ENCODE measurements at regions not wholly inside any gene's neighbourhood (a gene's known extent, or its start where the extent isn't known, plus 50 kb on each side); places are given as distances from the start of the nearest gene placed in this dataset.

DNA sequence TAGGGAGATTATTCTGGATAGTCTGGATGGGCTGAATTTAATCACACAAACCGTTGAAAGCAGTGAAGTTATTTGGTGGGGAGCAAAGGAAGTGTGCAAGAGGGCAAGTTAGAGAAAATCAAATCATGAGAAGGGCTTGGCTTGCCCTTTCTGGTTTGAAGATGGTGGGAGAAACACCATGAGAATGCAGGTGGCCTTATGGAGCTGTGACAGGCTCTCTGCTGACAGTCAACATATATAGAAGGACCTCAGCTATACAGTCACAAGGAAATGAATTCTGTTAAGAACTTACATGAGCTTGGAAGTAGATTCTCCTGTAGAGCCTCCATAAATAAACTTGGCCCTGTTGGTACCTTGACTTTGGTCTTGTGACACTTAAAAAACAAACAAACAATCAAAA lies 72.3 kb downstream of the GMNC start:
- DNase-seq, result no peak

- DNase-seq, result no peak
These were observed 75.6 kb downstream of the GMNC start for GRCh38 chr3:190786898-190787297.

GRCh38 chr3:190785047-190785446 lies 77.4 kb downstream of the GMNC start:
- DNase-seq, result no peak

GRCh38 chr3:190780524-190780923 lies 82.0 kb downstream of the GMNC start:
- no peak for DNase-seq

GRCh38 chr3:190774633-190775032 lies 87.9 kb downstream of the GMNC start:
- DNase-seq, result no peak

DNA sequence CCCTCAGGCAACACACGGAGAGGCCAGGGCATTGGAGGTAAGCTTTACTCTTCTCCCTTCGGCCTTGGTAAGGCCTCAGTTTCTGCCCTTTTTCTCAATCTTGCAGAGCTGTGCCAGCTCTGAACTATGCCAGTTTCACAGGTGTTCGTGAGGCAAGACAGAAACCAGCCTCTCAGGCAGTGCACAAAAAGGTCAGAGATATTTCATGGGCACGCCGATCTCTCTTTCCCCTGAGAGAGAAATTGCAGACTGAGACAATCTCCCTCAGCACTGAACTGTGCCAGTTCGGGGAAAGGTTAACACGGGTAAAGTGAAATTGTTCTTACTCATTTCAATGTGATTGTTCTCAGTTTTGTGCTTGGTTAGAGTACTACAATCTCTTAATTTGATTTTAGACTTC lies 88.5 kb downstream of the GMNC start:
- no peak for DNase-seq

DNA sequence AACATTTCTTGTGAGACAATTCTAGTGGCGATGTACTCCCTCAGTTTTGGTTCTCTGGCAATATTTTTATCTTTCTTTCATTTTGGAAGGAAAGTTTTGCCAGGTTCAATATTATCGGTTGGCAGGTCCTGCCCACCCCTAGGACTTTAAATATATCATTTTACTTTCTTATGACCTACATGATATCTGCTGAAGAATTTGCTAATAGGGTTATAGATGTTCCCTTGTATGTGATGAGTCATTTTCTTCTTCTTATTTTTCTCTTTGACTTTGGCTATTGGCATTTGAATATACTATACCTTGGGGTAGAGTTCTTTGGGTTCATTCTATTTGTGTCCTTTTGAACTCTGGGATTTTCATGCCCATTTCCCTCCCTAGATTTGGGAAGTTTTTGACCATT lies 89.7 kb downstream of the GMNC start:
- no peak for DNase-seq

DNA sequence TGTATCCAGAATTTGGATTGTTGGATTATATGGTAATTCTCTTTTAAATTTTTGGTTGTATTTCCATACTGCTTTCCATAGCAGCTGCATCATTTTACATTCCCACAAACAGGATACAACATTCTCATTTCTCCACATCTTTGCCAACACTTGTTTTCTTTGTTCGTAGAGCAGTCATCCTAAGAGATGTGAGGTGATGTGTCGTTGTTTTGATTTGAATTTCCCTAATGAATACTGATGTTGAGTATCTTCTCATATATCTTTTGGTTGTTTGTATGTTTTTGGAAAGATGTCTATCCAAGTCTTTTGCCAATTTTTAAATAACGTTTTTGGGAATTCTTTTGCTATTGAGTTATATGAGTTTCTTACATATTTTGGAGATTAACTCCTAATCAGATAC lies 93.6 kb downstream of the GMNC start:
- no peak for DNase-seq

DNA sequence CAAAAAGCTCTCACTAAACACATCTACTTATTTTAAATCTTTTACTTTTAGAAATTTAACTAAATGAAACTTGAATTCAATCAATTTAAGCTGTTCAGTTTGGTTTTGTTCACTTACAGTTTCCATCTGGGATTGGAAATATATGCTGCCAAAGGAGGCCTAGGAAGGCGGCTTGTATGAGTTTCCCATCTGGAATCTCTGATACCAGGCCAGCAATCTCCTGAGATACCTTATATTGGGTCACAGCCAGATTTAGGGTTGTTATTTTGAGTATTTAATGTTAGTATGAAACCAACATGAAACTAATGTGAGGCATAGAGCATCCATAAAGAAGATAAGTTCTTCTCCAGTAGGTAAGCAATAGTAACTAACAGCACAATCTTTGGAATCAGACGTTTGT lies 94.6 kb downstream of the GMNC start:
- DNase-seq, result no peak

DNA sequence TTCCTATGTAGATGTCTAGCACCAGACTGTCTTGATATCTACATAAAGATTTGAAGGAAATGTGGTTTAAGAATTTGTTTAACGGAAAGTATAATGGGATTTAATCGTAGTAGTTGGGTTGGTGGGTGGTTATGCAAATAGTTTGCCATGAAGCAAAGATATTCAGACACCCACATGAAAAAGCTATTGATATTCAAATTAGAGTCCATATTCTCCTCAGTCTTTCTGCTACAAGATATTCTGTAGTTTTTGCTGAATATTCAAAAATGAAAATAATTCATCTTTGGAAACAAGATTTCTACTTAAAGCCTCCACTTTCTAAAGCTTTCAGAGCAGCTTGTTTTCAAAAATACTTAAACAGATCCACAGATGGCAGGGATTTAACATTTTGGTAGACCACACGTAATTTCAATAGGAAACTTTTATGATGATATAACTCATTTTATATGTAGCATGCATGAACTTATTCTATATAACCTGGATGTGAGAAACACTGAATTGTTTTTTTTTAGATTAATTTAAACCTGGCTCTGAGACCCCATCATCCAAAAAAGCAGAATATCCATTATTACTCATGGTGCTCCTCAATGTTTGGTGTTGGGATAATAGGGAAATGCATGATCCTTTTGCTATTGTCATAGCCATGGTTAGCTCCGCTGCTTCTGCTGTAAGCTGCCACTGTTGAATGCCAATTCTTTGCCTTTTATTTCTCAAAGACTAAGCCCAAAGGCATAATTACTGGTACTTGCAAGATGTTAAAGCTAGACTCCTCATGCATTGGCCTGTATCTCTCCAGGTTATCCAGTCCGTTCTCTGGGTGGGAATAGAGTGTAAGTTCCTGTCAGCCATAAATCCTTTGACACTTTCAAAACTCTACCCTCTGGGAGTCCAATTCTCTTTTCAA lies 98.0 kb downstream of the GMNC start:
- DNase-seq, result no peak

DNA sequence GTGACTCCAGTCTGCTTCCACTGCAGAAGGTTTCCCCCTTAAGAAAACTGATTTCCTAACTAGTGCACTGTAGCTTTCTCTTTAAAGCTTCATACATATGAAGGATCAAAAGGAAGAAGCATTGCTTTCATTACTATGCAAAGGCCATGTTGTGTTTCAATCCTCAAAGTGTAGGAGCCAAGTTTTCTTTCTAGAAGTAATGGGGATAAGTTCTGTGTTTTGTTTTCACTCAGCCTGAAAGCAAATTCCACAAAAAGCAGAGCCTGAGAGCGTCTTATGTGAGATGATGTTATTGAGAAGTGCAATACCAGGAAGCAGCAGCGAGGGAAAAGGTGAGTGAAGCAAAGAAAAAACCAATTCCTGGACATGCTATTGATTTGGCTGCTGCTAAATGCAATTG lies 99.7 kb downstream of the GMNC start:
- no peak for DNase-seq

DNA sequence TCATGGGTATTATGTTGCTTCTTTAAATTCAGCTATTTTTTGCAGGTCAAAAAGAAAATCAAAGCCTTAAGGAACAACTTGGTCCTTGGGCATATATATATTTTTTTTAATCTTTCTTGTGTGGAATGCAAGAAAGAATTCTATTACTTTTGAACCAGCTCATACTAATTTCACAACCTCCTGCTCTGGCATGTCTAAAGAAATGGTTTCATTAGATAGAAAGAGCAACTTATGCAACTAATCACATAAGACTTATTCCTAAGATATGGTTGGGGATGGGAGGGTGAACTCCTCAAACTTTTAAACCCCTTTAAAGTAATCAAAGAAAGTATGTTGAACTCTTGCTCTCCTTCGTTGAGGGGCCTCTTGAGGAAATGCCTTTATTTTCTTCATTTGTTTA lies 114.9 kb downstream of the GMNC start:
- peak in 1 of 3 experiments; percentile 12 for DNase-seq

- DNase-seq, result no peak
These were observed 115.5 kb downstream of the GMNC start for GRCh38 chr3:190746986-190747385.

DNA sequence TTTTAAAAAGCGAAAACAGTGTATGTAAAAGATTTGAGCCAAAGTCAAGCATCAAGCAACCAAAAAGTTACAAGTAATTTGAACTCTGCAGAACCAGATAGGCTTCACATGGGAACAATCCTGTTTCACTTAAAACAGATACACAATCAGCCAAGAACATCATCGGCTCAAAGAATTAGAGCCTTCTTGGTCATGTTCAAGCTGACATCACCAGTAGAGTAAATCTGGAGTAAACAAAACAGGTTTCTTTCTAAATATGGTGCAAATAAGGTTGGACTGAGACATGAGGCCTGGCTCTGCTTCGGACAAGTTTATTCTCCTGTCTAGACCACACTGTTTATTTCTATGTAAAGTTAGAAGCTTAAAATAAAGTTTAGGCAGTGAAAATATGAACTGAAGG lies 116.0 kb downstream of the GMNC start:
- no peak for DNase-seq

- no peak for DNase-seq
These were observed 120.7 kb downstream of the GMNC start for GRCh38 chr3:190741788-190742187.

DNA sequence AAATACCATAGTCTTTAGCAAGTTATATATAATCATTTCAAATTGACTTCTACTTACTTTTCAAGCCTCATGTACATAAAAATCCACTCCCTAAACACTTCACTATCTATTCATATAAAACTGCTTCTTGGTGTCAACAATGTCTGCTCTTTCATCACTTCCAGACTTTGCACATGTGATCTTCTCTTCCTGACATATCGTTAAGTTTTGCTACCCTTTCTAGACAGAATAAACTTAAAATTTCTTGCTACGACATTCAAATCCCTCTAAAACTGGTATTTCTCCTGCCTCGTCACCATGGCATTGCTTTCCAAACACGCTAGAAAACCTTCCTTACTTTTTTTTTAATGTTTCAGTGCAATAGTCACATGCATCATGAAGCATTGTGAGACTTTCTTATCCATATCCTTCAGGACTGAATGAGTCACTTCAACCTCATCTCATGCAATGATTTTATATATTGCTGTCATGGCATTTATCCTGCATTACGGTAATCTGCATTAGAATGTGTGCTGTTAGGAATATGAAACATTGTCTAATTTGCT lies 122.8 kb downstream of the GMNC start:
- DNase-seq, result no peak

- DNase-seq, result no peak
These were observed 123.8 kb downstream of the GMNC start for GRCh38 chr3:190738636-190739155.

- DNase-seq, result no peak
These were observed 125.0 kb downstream of the GMNC start for GRCh38 chr3:190737446-190737845.

DNA sequence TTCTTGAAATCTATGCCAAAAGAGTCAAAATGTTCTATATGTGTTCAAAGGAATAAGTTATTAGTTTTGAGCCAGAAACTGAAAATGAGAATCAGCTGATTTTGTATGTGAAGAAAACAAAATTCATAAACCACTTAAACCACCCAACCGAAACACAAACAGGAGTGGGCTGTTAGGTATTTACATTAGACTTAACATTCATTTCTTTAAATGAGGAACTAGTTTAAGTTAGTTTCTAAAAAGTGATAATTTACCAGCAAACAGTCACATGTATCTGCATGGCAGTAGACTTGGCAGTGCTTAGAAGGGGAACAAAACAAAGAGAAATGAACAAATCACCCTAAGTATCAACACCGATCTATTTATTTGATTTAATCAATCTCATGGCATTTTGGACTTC lies 128.0 kb downstream of the GMNC start:
- DNase-seq, result no peak

- no peak for DNase-seq
These were observed 128.8 kb downstream of the GMNC start for GRCh38 chr3:190733591-190734146.

GRCh38 chr3:190731596-190731995 lies 130.9 kb downstream of the GMNC start:
- no peak for DNase-seq

DNA sequence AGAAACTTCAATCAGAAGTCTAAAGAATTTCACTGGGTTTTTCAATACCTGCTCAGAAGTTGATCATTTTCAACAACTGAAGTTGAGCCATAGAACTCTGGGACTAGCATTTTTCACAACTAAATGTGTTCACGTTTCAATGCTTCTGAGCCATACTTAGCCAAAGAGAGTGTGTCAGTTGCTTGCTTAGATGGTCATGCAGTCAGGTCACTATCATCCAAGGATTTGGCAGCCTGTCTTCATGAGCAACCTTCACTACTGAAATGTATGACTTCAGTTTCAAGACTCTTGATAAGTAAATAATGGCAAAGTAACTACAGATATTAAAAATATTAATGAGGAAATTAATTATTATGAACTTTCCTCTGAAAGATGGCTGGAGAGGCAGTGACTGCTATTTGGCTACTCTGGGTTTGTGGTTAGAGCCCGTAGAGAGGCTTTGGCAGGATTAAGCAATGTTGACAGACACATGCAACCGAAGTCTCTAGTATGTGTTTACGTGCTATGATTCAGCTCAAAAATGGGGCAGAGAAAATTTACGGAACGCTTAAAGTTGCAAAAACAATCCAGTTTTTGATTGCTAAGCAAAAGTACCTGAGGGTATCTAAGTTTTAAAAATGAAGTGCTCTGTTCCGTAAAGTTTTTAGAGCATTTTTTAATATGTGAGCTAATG lies 133.8 kb downstream of the GMNC start:
- no peak for DNase-seq

DNA sequence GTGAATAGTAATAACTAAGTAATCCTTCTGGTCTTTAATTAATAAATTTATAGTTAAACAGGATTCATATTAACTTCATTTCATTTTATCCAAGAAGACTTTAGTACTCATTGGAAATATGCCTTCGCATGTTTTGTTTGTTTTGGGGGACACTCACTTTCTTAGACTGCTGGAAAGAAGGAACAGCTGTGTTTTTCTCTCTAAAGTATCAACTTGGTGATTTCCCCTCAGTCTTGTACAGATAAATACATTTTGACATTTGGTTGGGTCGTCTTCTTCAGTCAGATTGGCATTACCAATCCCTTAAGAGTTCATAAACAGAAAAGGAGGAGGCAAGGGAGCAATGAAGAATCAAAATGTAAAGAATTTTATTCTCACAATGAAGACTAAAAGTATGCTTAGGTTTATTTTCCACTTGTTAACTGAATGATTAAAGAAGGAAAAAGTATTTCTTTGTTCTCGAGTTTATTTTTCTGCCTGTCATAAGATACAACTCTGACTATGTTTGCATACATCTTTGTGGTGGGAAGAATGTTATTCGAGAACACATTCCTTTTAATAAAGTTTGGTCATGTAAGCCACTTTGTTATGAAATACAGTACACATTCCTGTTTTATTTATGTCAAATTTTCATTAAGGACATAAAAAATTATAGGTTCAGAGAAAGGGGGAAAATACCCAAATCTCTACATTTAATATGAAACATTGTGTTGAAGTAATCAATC lies 140.2 kb downstream of the GMNC start:
- no peak for DNase-seq

Data from NCI-H1417 (cell line).